Head of caudate nucleus (tissue), 42 donors: ENCODE measurements at regions not wholly inside any gene's neighbourhood (a gene's known extent, or its start where the extent isn't known, plus 50 kb on each side); places are given as distances from the start of the nearest gene placed in this dataset.
A peak's percentile ranks its signal among the peaks of the same experiment; 100 is the strongest.
"Not testable (repeated sequence)": the region's sequence is repeated elsewhere in the genome, so short reads cannot be mapped to it uniquely, and the experiment has no call there.

Experiments
- DNase-seq, 42 donors: peaks; one replicate each; pipeline versions ENCODE4 v3.0.0 to v3.0.0-alpha.2; 2020 to 2021; ENCODE audit warnings: mixed read lengths in 7 of 42
- intact Hi-C: fragments of 100-400 bp; cut with DNase I; formaldehyde crosslinking; loops from one replicate; pipeline ENCODE4 v1.15.0; 2022

- DNase-seq: no peak
- intact Hi-C loops: no loop called here
Observed at GRCh38 chr1:222000131-222000530, 258.2 kb upstream of the DUSP10 start.

- intact Hi-C loops: no loop called here
Observed at GRCh38 chr1:221998781-221999180, 256.9 kb upstream of the DUSP10 start.

GRCh38 chr1:221998186-221998612, 256.3 kb upstream of the DUSP10 start:
- intact Hi-C loops: no loop called here
- no peak for DNase-seq

More at GRCh38 chr1:221998781-221999180, 256.9 kb upstream of the DUSP10 start:
- no peak for DNase-seq

GRCh38 chr1:221997012-221997411, 255.1 kb upstream of the DUSP10 start:
- intact Hi-C loops, DNase-seq: not testable (repeated sequence)

- intact Hi-C loops: no loop called here
Observed at GRCh38 chr1:221994939-221995338, 253.1 kb upstream of the DUSP10 start.

GRCh38 chr1:221994274-221994698, 252.4 kb upstream of the DUSP10 start:
- intact Hi-C loops: no loop called here
- DNase-seq: no peak

More at GRCh38 chr1:221994939-221995338, 253.1 kb upstream of the DUSP10 start:
- peak in 10 of 42 donors; percentile 9 to 68 (median 26) for DNase-seq

GRCh38 chr1:221993444-221993948, 251.6 kb upstream of the DUSP10 start:
- no peak for DNase-seq
- intact Hi-C loops: no loop called here

- no peak for DNase-seq
- intact Hi-C loops: no loop called here
Observed at GRCh38 chr1:221992427-221992826, 250.5 kb upstream of the DUSP10 start.

GRCh38 chr1:221991221-221991620, 249.3 kb upstream of the DUSP10 start:
- DNase-seq: no peak
- intact Hi-C loops: no loop called here

- no peak for DNase-seq
- intact Hi-C loops: no loop called here
Observed at GRCh38 chr1:221989741-221990140, 247.9 kb upstream of the DUSP10 start.

- intact Hi-C loops: no loop called here
- DNase-seq: no peak
Observed at GRCh38 chr1:221988829-221989228, 246.9 kb upstream of the DUSP10 start.

- intact Hi-C loops: no loop called here
- DNase-seq: peak in 27 of 42 donors; percentile 9 to 79 (median 42)
Observed at GRCh38 chr1:221987860-221988520, 246.1 kb upstream of the DUSP10 start.

GRCh38 chr1:221983444-221983843, 241.6 kb upstream of the DUSP10 start:
- DNase-seq: no peak
- intact Hi-C loops: no loop called here

GRCh38 chr1:221981461-221981860, 239.6 kb upstream of the DUSP10 start:
- intact Hi-C loops: no loop called here
- DNase-seq: no peak

GRCh38 chr1:221979444-221980032, 237.6 kb upstream of the DUSP10 start:
- intact Hi-C loops: no loop called here
- DNase-seq: no peak

GRCh38 chr1:221978631-221979334, 236.9 kb upstream of the DUSP10 start:
- intact Hi-C loops, DNase-seq: not testable (repeated sequence)

- intact Hi-C loops, DNase-seq: not testable (repeated sequence)
Observed at GRCh38 chr1:221973787-221974186, 231.9 kb upstream of the DUSP10 start.

- intact Hi-C loops: no loop called here
- no peak for DNase-seq
Observed at GRCh38 chr1:221972276-221973235, 230.7 kb upstream of the DUSP10 start.

GRCh38 chr1:221971035-221971434, 229.1 kb upstream of the DUSP10 start:
- intact Hi-C loops, DNase-seq: not testable (repeated sequence)
